GM12864 (cell line): ENCODE measurements at regions not wholly inside any gene's neighbourhood (a gene's known extent, or its start where the extent isn't known, plus 50 kb on each side); places are given as distances from the start of the nearest gene placed in this dataset.
"Not testable (repeated sequence)": the region's sequence is repeated elsewhere in the genome, so short reads cannot be mapped to it uniquely, and the experiment has no call there.

Experiments used
- DNase-seq: peaks from one replicate; pipeline ENCODE4 v3.0.0-alpha.2; 2011; ENCODE audit warnings: low read depth
- H3K4me3 ChIP-seq: 2 replicates; pipeline ENCODE4 v1.5.1; 2011; ENCODE audit warnings: mild to moderate bottlenecking, low read depth, low read length, control low read depth
- CTCF ChIP-seq: IDR thresholded peaks from 2 replicates; pipeline ENCODE4 v1.5.1; 2011; ENCODE audit warnings: low read depth, mild to moderate bottlenecking, moderate library complexity, low read length, control low read depth, inconsistent platforms; ENCODE audit errors: missing control alignments

GRCh38 chr6:68182386-68182785 is 452.7 kb upstream of the ADGRB3 start:
- DNase-seq: no peak

GRCh38 chr6:68181027-68181426 is 454.1 kb upstream of the ADGRB3 start:
- not testable (repeated sequence) for DNase-seq, H3K4me3 ChIP-seq

More at GRCh38 chr6:68182386-68182785, 452.7 kb upstream of the ADGRB3 start:
- TF ChIP-seq CTCF: no peak
- no peak overlapping the region for H3K4me3 ChIP-seq

GRCh38 chr6:68173616-68174015 is 461.5 kb upstream of the ADGRB3 start:
- no peak for TF ChIP-seq CTCF
- no peak overlapping the region for H3K4me3 ChIP-seq
- DNase-seq: no peak

GRCh38 chr6:68169922-68170321 is 465.2 kb upstream of the ADGRB3 start:
- no peak for TF ChIP-seq CTCF
- DNase-seq: no peak
- H3K4me3 ChIP-seq: no peak overlapping the region

- H3K4me3 ChIP-seq: no peak overlapping the region
- no peak for TF ChIP-seq CTCF
- no peak for DNase-seq
Observed at GRCh38 chr6:68167604-68168003, 467.5 kb upstream of the ADGRB3 start.

- not testable (repeated sequence) for H3K4me3 ChIP-seq, DNase-seq
Observed at GRCh38 chr6:68160812-68161211, 474.3 kb upstream of the ADGRB3 start.

GRCh38 chr6:68160348-68160747 is 474.7 kb upstream of the ADGRB3 start:
- DNase-seq: no peak
- H3K4me3 ChIP-seq: no peak overlapping the region
- no peak for TF ChIP-seq CTCF

GRCh38 chr6:68159433-68159832 is 475.6 kb upstream of the ADGRB3 start:
- DNase-seq: no peak
- H3K4me3 ChIP-seq: no peak overlapping the region
- no peak for TF ChIP-seq CTCF
